Fibroblast of mammary gland (primary cell): ENCODE measurements at regions not wholly inside any gene's neighbourhood (a gene's known extent, or its start where the extent isn't known, plus 50 kb on each side); places are given as distances from the start of the nearest gene placed in this dataset.
"Not testable (repeated sequence)": the region's sequence is repeated elsewhere in the genome, so short reads cannot be mapped to it uniquely, and the experiment has no call there.

Experiments used
- DNase-seq: peaks from one replicate; pipeline ENCODE4 v3.0.0-alpha.2; 2010; ENCODE audit warnings: low read depth
- H3K4me3 ChIP-seq: 2 replicates; pipeline ENCODE4 v1.5.1; 2011; ENCODE audit warnings: low read depth, mild to moderate bottlenecking, low read length, moderate library complexity; ENCODE audit not compliant: control insufficient read depth
- CTCF ChIP-seq: conservative IDR thresholded peaks from 2 replicates; pipeline ENCODE4 v1.5.1; 2011; ENCODE audit warnings: low read depth, low read length, inconsistent platforms; ENCODE audit not compliant: control insufficient read depth, insufficient read depth

GRCh38 chr15:98294126-98294525 is 333.6 kb downstream of the ARRDC4 start:
- no peak overlapping the region for H3K4me3 ChIP-seq
- no peak for DNase-seq
- TF ChIP-seq CTCF = no peak

GRCh38 chr15:98295101-98295759 is 334.7 kb downstream of the ARRDC4 start:
- TF ChIP-seq CTCF = peak; percentile 44
- H3K4me3 ChIP-seq = not testable (repeated sequence)
- peak; percentile 52 for DNase-seq

GRCh38 chr15:98296653-98297052 is 336.1 kb downstream of the ARRDC4 start:
- TF ChIP-seq CTCF = no peak
- DNase-seq = no peak
- H3K4me3 ChIP-seq = no peak overlapping the region

- no peak overlapping the region for H3K4me3 ChIP-seq
- DNase-seq = no peak
- no peak for TF ChIP-seq CTCF
Measured at GRCh38 chr15:98304371-98304770, 343.9 kb downstream of the ARRDC4 start.

GRCh38 chr15:98308117-98308516 is 340.2 kb upstream of the IGF1R start:
- DNase-seq = no peak
- no peak overlapping the region for H3K4me3 ChIP-seq
- TF ChIP-seq CTCF = no peak

- H3K4me3 ChIP-seq = no peak overlapping the region
- TF ChIP-seq CTCF = peak; percentile 84
- peak; percentile 75 for DNase-seq
Measured at GRCh38 chr15:98311566-98312188, 336.7 kb upstream of the IGF1R start.

- TF ChIP-seq CTCF = no peak
- no peak for DNase-seq
- no peak overlapping the region for H3K4me3 ChIP-seq
Measured at GRCh38 chr15:98312913-98313312, 335.4 kb upstream of the IGF1R start.
